H1 (cell line): ENCODE measurements at regions not wholly inside any gene's neighbourhood (a gene's known extent, or its start where the extent isn't known, plus 50 kb on each side); places are given as distances from the start of the nearest gene placed in this dataset.
"Not testable (repeated sequence)": the region's sequence is repeated elsewhere in the genome, so short reads cannot be mapped to it uniquely, and the experiment has no call there.

ENCODE experiments used
- CTCF ChIP-seq, 3 experiments: IDR thresholded peaks; 1 replicate in 2 of 3; 2 replicates in 1 of 3; pipeline versions ENCODE4 v1.5.1 to v1.6.1; 2011; ENCODE audit warnings: low read length in 3 of 3, mild to moderate bottlenecking in 3 of 3, inconsistent platforms in 2 of 3, low read depth in 1 of 3, moderate library complexity in 1 of 3; ENCODE audit not compliant: insufficient read depth in 1 of 3; ENCODE audit errors: control extremely low read depth in 1 of 3
- HDAC6 ChIP-seq: IDR thresholded peaks from one replicate; pipeline ENCODE4 v1.7.1; 2012; ENCODE audit warnings: low read depth, mild to moderate bottlenecking, inconsistent platforms, low read length, moderate library complexity
- NRF1 ChIP-seq: IDR thresholded peaks from 2 replicates; pipeline ENCODE4 v1.6.1; 2011; ENCODE audit warnings: mild to moderate bottlenecking, low read depth, low read length, improper control_type of control experiment

GRCh38 chr7:16249204-16249603 lies 172.1 kb downstream of the CRPPA start:
- TF ChIP-seq CTCF (IDR thresholded peaks at IDR 0.05; ENCODE audit: control extremely low read depth in 1 of 3, insufficient read depth in 1 of 3, low read depth in 1 of 3, low read length in 3 of 3); HDAC6; NRF1: not testable (repeated sequence)
